ENCODE measurements at regions not wholly inside any gene's neighbourhood (a gene's known extent, or its start where the extent isn't known, plus 50 kb on each side); places are given as distances from the start of the nearest gene placed in this dataset.

- TF ChIP-seq RFX5 (IDR thresholded peaks at IDR 0.05; ENCODE audit: low read length) (no peak), FOSL2 (IDR thresholded peaks at IDR 0.05; ENCODE audit: borderline replicate concordance, low read depth) (no peak), TAF1 (IDR thresholded peaks at IDR 0.05; ENCODE audit: borderline replicate concordance, low read depth, low read length) (no peak), RCOR1 (IDR thresholded peaks at IDR 0.05; ENCODE audit: low read length) (no peak), YY1 (IDR thresholded peaks at IDR 0.05; ENCODE audit: low read depth) (no peak), RAD21 (IDR thresholded peaks at IDR 0.05; ENCODE audit: low read length) (no peak), POLR2AphosphoS5 (IDR thresholded peaks at IDR 0.05; ENCODE audit: low read depth, low read length) (no peak), RXRA (IDR thresholded peaks at IDR 0.05; ENCODE audit: borderline replicate concordance, low read depth) (no peak), USF1 (IDR thresholded peaks at IDR 0.05; ENCODE audit: borderline replicate concordance, low read depth) (no peak), CTCF (IDR thresholded peaks at IDR 0.05) (no peak), NRF1 (IDR thresholded peaks at IDR 0.05; ENCODE audit: low read depth, low read length) (no peak), ELF1 (IDR thresholded peaks at IDR 0.05) (no peak), EZH2phosphoT487 (IDR thresholded peaks at IDR 0.05; ENCODE audit: borderline replicate concordance, low read depth) (no peak), IRF3 (IDR thresholded peaks at IDR 0.05; ENCODE audit: low read depth, low read length) (no peak), FOXM1 (IDR thresholded peaks at IDR 0.05; ENCODE audit: low read depth) (no peak)
- TF ChIP-seq, protein P1, sequence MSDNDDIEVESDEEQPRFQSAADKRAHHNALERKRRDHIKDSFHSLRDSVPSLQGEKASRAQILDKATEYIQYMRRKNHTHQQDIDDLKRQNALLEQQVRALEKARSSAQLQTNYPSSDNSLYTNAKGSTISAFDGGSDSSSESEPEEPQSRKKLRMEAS (IDR thresholded peaks at IDR 0.05; ENCODE audit: low read depth): no peak
- no peaks in the 10 kb centered on the region for H3K79me2 ChIP-seq (ENCODE audit: insufficient read depth)
- CTCF ChIA-PET: no interaction called here
- H3K9me3 ChIP-seq: no peaks in the 10 kb centered on the region
- POLR2A ChIA-PET: no interaction called here
- H3K4me2 ChIP-seq: no peak overlapping the region
- 82% methylated on average over 10 of the region's 11 CpGs for WGBS (ENCODE audit: low lambda C conversion rate)
- no peaks in the 10 kb centered on the region for H3K9me2 ChIP-seq
- no peak overlapping the region for H3K9ac ChIP-seq
- DNase-seq: no peak
- H3K4me1 ChIP-seq (ENCODE audit: control insufficient read depth in 1 of 2, insufficient read depth in 2 of 2, low read depth in 1 of 2, low read length in 1 of 2): peaks cover 0 to 10% of the 10 kb centered on the region in 2 experiments; a peak in 1 of 4 replicates
- H3K27ac ChIP-seq (ENCODE audit: low read depth in 2 of 2, low read length in 1 of 2): no peak overlapping the region
- no peaks in the 10 kb centered on the region for H4K20me1 ChIP-seq (ENCODE audit: insufficient read depth)
- no peak overlapping the region for H3K4me3 ChIP-seq (ENCODE audit: low read depth in 2 of 2, low read length in 1 of 2)
- no peak overlapping the region for H2AFZ ChIP-seq (ENCODE audit: low read depth)
- no peaks in the 10 kb centered on the region for H3K36me3 ChIP-seq (replicated peaks in 1 of 2; ENCODE audit: control insufficient read depth in 1 of 2, insufficient read depth in 2 of 2, low read length in 1 of 2)
- no peaks in the 10 kb centered on the region; the same call in 1 of the 2 replicates for H3K27me3 ChIP-seq (ENCODE audit: insufficient read depth)
- H3F3A ChIP-seq (replicated peaks; ENCODE audit: insufficient read depth): no peaks in the 10 kb centered on the region
Observed at GRCh38 chr6:44563397-44563796, 175.9 kb downstream of the CDC5L start.

Measured in SK-N-SH (cell line).